ENCODE measurements at regions not wholly inside any gene's neighbourhood (a gene's known extent, or its start where the extent isn't known, plus 50 kb on each side); places are given as distances from the start of the nearest gene placed in this dataset.

- Histone ChIP-seq H3K4me3 (no peak overlapping the region), H3K9me3 (no peaks in the 10 kb centered on the region), H3K27me3 (no peaks in the 10 kb centered on the region), H3K27ac (no peak overlapping the region), H3K4me1 (ENCODE audit: insufficient read depth) (no peaks in the 10 kb centered on the region), H3K36me3 (no peaks in the 10 kb centered on the region)
- 65 to 76% (median 69%) methylated on average over 9 of the region's 9 CpGs for WGBS, 3 donors
- no peak for TF ChIP-seq POLR2A (IDR thresholded peaks at IDR 0.05)
- no peak for TF ChIP-seq CTCF (IDR thresholded peaks at IDR 0.05)
- TF ChIP-seq EP300 (IDR thresholded peaks at IDR 0.05), result no peak
- intact Hi-C loops (cut with DNase I), result no loop called here
- no peak for DNase-seq
These were observed 145.9 kb upstream of the VASH1 start for GRCh38 chr14:76615331-76615730.

- no peaks in the 10 kb centered on the region for H3K9me3 ChIP-seq
- no peaks in the 10 kb centered on the region for H3K27me3 ChIP-seq
- intact Hi-C loops (cut with DNase I), result no loop called here
- 77 to 84% (median 80%) methylated on average over 4 of the region's 4 CpGs for WGBS, 3 donors
- no peak overlapping the region for H3K27ac ChIP-seq
- no peaks in the 10 kb centered on the region for H3K4me1 ChIP-seq (ENCODE audit: insufficient read depth)
- H3K4me3 ChIP-seq, result no peak overlapping the region
- H3K36me3 ChIP-seq, result no peaks in the 10 kb centered on the region
- no peak for DNase-seq
- no peak for TF ChIP-seq EP300 (IDR thresholded peaks at IDR 0.05)
- no peak for TF ChIP-seq POLR2A (IDR thresholded peaks at IDR 0.05)
- TF ChIP-seq CTCF (IDR thresholded peaks at IDR 0.05), result no peak
These were observed 143.8 kb upstream of the VASH1 start for GRCh38 chr14:76617440-76617839.

DNA sequence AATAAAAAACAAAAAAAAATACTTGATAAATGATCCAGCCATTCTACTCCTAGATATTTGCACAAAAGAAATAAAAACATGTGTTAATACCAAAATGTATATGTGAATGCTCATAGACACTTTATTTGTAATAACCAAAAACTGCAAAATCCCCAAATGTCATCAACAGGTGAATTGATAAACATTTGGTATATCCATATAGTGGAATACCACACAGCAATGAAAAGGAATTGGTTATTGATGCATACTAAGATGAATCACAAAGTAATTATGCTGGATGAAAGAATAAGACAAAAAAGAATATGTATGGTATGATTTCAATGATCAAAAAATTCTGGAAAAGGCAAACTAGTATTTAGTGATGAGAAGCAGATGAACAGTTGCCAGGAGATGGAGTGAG is 124.7 kb upstream of the VASH1 start:
- intact Hi-C loops (cut with DNase I), result no loop called here

DNA sequence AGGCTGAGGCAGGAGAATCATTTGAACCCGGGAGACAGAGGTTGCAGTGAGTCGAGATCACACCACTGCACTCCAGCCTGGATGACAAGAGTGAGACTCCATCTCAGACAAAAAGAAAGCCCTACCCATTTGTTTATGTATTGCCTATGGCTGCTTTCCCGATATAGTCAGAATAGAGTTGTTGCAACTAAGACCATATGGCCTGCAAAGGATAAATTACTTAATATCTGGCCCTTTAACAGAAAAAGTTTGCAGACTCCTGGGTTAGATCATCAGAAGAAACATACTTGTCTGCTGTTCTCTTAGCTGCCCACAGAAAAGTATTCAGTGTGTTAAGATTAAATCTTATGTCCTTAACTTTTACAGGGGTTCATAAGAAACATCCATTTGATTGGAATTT is 122.4 kb upstream of the VASH1 start:
- WGBS, 3 donors, result 75 to 84% (median 75%) methylated on average over 3 of the region's 3 CpGs
- no peak for TF ChIP-seq POLR2A (IDR thresholded peaks at IDR 0.05)
- no peak for TF ChIP-seq CTCF (IDR thresholded peaks at IDR 0.05)
- TF ChIP-seq EP300 (IDR thresholded peaks at IDR 0.05), result no peak
- no peaks in the 10 kb centered on the region for H3K4me1 ChIP-seq (ENCODE audit: insufficient read depth)
- H3K27me3 ChIP-seq, result no peaks in the 10 kb centered on the region
- H3K36me3 ChIP-seq, result no peaks in the 10 kb centered on the region
- DNase-seq, result no peak
- H3K9me3 ChIP-seq, result no peaks in the 10 kb centered on the region
- no peak overlapping the region for H3K27ac ChIP-seq
- H3K4me3 ChIP-seq, result no peak overlapping the region
- intact Hi-C loops (cut with DNase I), result no loop called here

More for the DNA sequence above, 124.7 kb upstream of the VASH1 start:
- no peak for TF ChIP-seq EP300 (IDR thresholded peaks at IDR 0.05)
- no peak for TF ChIP-seq CTCF (IDR thresholded peaks at IDR 0.05)
- no peak for TF ChIP-seq POLR2A (IDR thresholded peaks at IDR 0.05)
- no peaks in the 10 kb centered on the region for H3K9me3 ChIP-seq
- H3K36me3 ChIP-seq, result no peaks in the 10 kb centered on the region
- no peaks in the 10 kb centered on the region for H3K4me1 ChIP-seq (ENCODE audit: insufficient read depth)
- H3K27ac ChIP-seq, result no peak overlapping the region
- H3K4me3 ChIP-seq, result no peak overlapping the region
- H3K27me3 ChIP-seq, result no peaks in the 10 kb centered on the region
- DNase-seq, result no peak

All from ovary (tissue), 7 donors.